GM13977 (cell line): ENCODE measurements at regions not wholly inside any gene's neighbourhood (a gene's known extent, or its start where the extent isn't known, plus 50 kb on each side); places are given as distances from the start of the nearest gene placed in this dataset.
A peak's percentile ranks its signal among the peaks of the same experiment; 100 is the strongest.

Experiments
- DNase-seq: peaks from one replicate; pipeline ENCODE4 v3.0.0; 2012; ENCODE audit warnings: low spot score
- CTCF ChIP-seq: IDR thresholded peaks from 2 replicates; pipeline ENCODE4 v1.5.1; 2012; ENCODE audit warnings: mild to moderate bottlenecking, control low read depth; ENCODE audit not compliant: insufficient read depth; ENCODE audit errors: extremely low read depth, missing control alignments
- in situ Hi-C: fragments of 300-500 bp; cut with MboI; formaldehyde crosslinking; loops from one replicate; pipeline ENCODE4 v1.12.0; 2022; ENCODE audit warnings: low sequenced_read_pairs, low pct_unique_long_range_greater_than_20kb, mixed read lengths, inconsistent platforms; ENCODE audit not compliant: unreplicated experiment

DNA sequence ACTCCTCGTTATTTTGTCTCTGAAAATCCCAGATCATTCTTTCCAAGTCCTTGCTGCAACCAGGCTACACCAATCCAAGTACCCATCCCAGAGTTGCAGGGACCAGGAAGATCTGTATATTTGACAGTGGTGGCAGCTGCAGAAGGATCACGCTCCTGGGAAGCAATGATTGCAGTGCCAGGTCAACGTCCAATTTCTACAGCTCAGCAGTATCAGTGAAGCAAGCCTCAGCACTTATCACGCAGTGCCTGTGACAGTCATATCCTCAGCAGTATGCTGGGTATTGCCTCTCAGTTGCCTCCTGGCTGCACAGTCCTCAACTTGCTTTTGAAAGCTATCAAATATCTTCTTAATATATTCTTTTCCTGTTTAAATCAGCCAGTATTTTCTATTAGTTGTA is 66.7 kb downstream of the BARHL2 start:
- DNase-seq: no peak
- no peak for TF ChIP-seq CTCF
- in situ Hi-C loops: no loop called here

GRCh38 chr1:90640325-90640724 is 76.8 kb downstream of the BARHL2 start:
- in situ Hi-C loops: no loop called here
- TF ChIP-seq CTCF: no peak
- DNase-seq: no peak

- DNase-seq: no peak
- TF ChIP-seq CTCF: no peak
- in situ Hi-C loops: no loop called here
These were observed 94.4 kb downstream of the BARHL2 start for GRCh38 chr1:90622666-90623065.

GRCh38 chr1:90621986-90622385 is 95.1 kb downstream of the BARHL2 start:
- in situ Hi-C loops: no loop called here
- TF ChIP-seq CTCF: no peak
- DNase-seq: no peak

GRCh38 chr1:90616395-90616794 is 100.7 kb downstream of the BARHL2 start:
- peak; percentile 11 for DNase-seq
- in situ Hi-C loops: no loop called here
- peak; percentile 50 for TF ChIP-seq CTCF

GRCh38 chr1:90614872-90615271 is 102.2 kb downstream of the BARHL2 start:
- peak; percentile 29 for TF ChIP-seq CTCF
- in situ Hi-C loops: no loop called here
- no peak for DNase-seq

GRCh38 chr1:90613371-90613770 is 103.7 kb downstream of the BARHL2 start:
- TF ChIP-seq CTCF: no peak
- DNase-seq: no peak
- in situ Hi-C loops: no loop called here
